ENCODE measurements at regions not wholly inside any gene's neighbourhood (a gene's known extent, or its start where the extent isn't known, plus 50 kb on each side); places are given as distances from the start of the nearest gene placed in this dataset.

GRCh38 chr1:5572794-5573193, 419.4 kb downstream of the NPHP4 start:
- TF ChIP-seq POLR2A (IDR thresholded peaks at IDR 0.05) (no peak), CTCF (IDR thresholded peaks at IDR 0.05) (no peak), POLR2AphosphoS5 (IDR thresholded peaks at IDR 0.05) (no peak)

Measured in breast epithelium (tissue), 3 donors.